Type B pancreatic cell (in vitro differentiated cells): ENCODE measurements at regions not wholly inside any gene's neighbourhood (a gene's known extent, or its start where the extent isn't known, plus 50 kb on each side); places are given as distances from the start of the nearest gene placed in this dataset.
"Not testable (repeated sequence)": the region's sequence is repeated elsewhere in the genome, so short reads cannot be mapped to it uniquely, and the experiment has no call there.

Source experiments
- DNase-seq: peaks from one replicate; pipeline ENCODE4 v3.0.0; 2021; ENCODE audit warnings: mixed read lengths; ENCODE audit not compliant: unreplicated experiment; ENCODE audit errors: extremely low spot score
- H3K27ac Mint-ChIP-seq: 2 replicates; pipeline ENCODE4 v1.8.0; 2021; ENCODE audit warnings: mild to moderate bottlenecking, mixed read lengths
- H3K27me3 Mint-ChIP-seq: 2 replicates; pipeline ENCODE4 v1.8.0; 2021; ENCODE audit warnings: mixed read lengths
- H3K36me3 Mint-ChIP-seq: 2 replicates; pipeline ENCODE4 v1.8.0; 2021; ENCODE audit warnings: mixed read lengths
- H3K4me1 Mint-ChIP-seq: one replicate; pipeline ENCODE4 v1.8.0; 2021; ENCODE audit warnings: mixed read lengths; ENCODE audit not compliant: unreplicated experiment
- H3K4me3 Mint-ChIP-seq: 2 replicates; pipeline ENCODE4 v1.8.0; 2021; ENCODE audit warnings: mild to moderate bottlenecking, mixed read lengths
- H3K9me3 Mint-ChIP-seq: 2 replicates; pipeline ENCODE4 v1.8.0; 2021; ENCODE audit warnings: mixed read lengths
- CTCF ChIP-seq: fragments of 200-600 bp; sonication (generic); conservative IDR thresholded peaks from 2 replicates; pipeline ENCODE4 v1.5.0; 2021; ENCODE audit warnings: antibody characterized with exemption, mild to moderate bottlenecking

DNA sequence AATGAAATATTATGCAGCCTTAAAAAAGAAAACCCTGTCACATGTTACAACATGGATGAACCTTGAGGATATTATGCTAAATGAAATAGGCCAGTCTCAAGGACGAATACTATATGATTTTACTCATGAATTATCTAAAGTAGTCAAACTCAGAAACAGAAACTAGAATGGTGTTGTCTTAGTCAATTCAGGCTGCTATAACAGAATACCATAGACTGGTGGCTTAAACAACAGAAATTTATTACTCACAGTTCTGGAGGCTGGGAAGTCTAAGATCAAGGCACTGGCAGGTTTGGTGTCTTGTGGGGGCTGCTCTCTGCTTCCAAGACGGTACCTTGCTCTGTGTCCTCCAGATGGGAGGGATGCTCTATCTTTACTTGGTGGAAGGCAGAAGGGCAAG lies 113.8 kb upstream of the DNAH14 start:
- Mint-ChIP-seq H3K27me3 (peaks cover 14% of the 10 kb centered on the region), H3K36me3 (no peaks in the 10 kb centered on the region), H3K4me3 (no peak overlapping the region), H3K4me1 (no peaks in the 10 kb centered on the region), H3K27ac (no peak overlapping the region), H3K9me3 (peaks cover 14% of the 10 kb centered on the region)
- no peak for DNase-seq
- no peak for TF ChIP-seq CTCF

DNA sequence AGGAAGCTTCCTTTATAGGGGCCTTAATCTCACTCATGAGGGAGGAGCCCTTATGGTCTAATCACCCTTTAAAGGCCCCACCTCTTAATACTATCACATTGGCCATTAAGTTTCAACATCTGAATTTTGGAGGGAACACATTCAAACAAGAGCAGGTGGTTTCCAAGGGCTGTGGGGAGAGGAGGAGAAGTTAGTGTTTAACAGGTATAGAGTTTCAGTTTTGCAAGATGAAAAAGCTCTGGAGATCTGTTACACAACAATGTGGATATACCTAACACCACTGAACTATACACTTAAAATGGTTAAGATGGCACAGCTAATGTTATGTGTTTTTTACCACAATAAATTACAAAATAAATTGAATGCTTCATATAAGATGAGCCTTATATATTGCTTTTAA lies 113.4 kb upstream of the DNAH14 start:
- no peak for DNase-seq
- H3K4me3 Mint-ChIP-seq: no peak overlapping the region
- no peak for TF ChIP-seq CTCF
- no peaks in the 10 kb centered on the region for H3K4me1 Mint-ChIP-seq
- peaks cover 14% of the 10 kb centered on the region for H3K9me3 Mint-ChIP-seq
- H3K27me3 Mint-ChIP-seq: peaks cover 14% of the 10 kb centered on the region
- no peaks in the 10 kb centered on the region for H3K36me3 Mint-ChIP-seq
- H3K27ac Mint-ChIP-seq: no peak overlapping the region

DNA sequence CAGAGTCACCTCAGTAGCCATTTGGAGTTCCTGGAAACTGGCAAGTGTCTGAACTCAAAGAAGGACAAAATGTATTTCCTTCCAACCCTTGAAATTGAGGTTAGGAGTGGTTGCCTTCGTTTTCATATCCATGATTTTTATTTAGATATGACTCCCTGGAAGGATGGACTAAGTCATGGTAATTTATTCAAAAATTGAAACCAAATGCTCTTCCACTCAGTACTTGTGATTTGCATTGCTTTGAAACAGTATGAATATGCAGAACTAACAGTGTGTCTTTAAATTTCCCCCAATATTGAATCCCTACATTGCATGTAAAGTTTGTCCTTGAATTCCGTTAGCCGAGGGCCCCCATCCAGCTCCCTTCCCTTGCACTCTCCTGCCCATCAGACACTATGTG lies 112.1 kb upstream of the DNAH14 start:
- Mint-ChIP-seq H3K27me3 (peaks cover 14% of the 10 kb centered on the region), H3K4me3 (no peak overlapping the region), H3K4me1 (no peaks in the 10 kb centered on the region), H3K36me3 (no peaks in the 10 kb centered on the region), H3K9me3 (peaks cover 14% of the 10 kb centered on the region), H3K27ac (no peak overlapping the region)
- no peak for TF ChIP-seq CTCF
- DNase-seq: no peak

- peaks cover 14% of the 10 kb centered on the region for H3K27me3 Mint-ChIP-seq
- no peak overlapping the region for H3K4me3 Mint-ChIP-seq
- peaks cover 5% of the 10 kb centered on the region for H3K9me3 Mint-ChIP-seq
- H3K27ac Mint-ChIP-seq: no peak overlapping the region
- DNase-seq: no peak
- no peaks in the 10 kb centered on the region for H3K36me3 Mint-ChIP-seq
- TF ChIP-seq CTCF: no peak
- H3K4me1 Mint-ChIP-seq: no peaks in the 10 kb centered on the region
Measured at GRCh38 chr1:224819861-224820260, 109.6 kb upstream of the DNAH14 start.

DNA sequence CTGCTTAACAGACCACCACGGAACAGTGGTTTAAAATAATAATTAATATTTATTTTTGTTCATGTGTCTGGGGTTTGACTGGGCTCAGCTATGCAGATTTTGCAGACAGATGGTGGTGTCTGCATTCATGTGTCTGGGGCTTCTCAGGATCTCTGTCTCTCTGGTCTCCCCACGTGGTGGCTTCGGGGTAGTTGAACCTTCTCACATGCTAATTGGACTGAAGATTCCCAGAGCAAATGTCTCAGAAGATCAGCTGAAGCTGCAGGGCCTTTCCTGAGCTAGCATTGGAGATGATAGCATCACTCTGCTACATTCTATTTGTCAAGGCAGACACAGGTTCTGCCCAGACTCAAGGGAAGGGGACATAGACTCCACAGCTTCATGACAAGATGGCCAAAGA lies 109.1 kb upstream of the DNAH14 start:
- Mint-ChIP-seq H3K4me1 (no peaks in the 10 kb centered on the region), H3K9me3 (peaks cover 6% of the 10 kb centered on the region), H3K36me3 (no peaks in the 10 kb centered on the region), H3K27me3 (peaks cover 18% of the 10 kb centered on the region), H3K27ac (no peak overlapping the region), H3K4me3 (no peak overlapping the region)
- no peak for DNase-seq
- TF ChIP-seq CTCF: no peak

GRCh38 chr1:224821751-224822150 lies 107.7 kb upstream of the DNAH14 start:
- H3K4me1 Mint-ChIP-seq, H3K36me3 Mint-ChIP-seq, H3K27ac Mint-ChIP-seq, H3K4me3 Mint-ChIP-seq, DNase-seq, H3K9me3 Mint-ChIP-seq: not testable (repeated sequence)
- H3K27me3 Mint-ChIP-seq: peaks cover 20% of the 10 kb centered on the region
